HepG2 (cell line): ENCODE measurements at regions not wholly inside any gene's neighbourhood (a gene's known extent, or its start where the extent isn't known, plus 50 kb on each side); places are given as distances from the start of the nearest gene placed in this dataset.

Experiments
- ATAC-seq: fragments of 200-7000 bp; cut with Tn5 transposase; 3 replicates; pipeline ENCODE4 v1.9.1; 2020; ENCODE audit warnings: mild to moderate bottlenecking, moderate library complexity
- BruUV-seq: library from RNA; stranded (reverse); fragments of 400-500 nt; replicated peaks from 2 replicates; lab custom pipeline; 2021; lab: Mats Ljungman, UMichigan
- CTCF ChIA-PET: fragments of 300-600 bp; formaldehyde crosslinking; extraction: SDS; loops from one replicate; lab custom pipeline; 2021; ENCODE audit warnings: low total read pairs, inconsistent platforms, low intra/inter-chr PET ratio; lab: Yijun Ruan, JAX
- POLR2A ChIA-PET: fragments of 350-600 bp; sonication (Branson Sonifier 250); formaldehyde crosslinking; loops from one replicate; lab custom pipeline; 2020; ENCODE audit warnings: antibody characterized with exemption, inconsistent platforms; lab: Yijun Ruan, JAX
- DNase-seq: peaks from one replicate; pipeline ENCODE4 v3.0.0-alpha.2; 2015; ENCODE audit warnings: low spot score
- FAIRE-seq: peaks from 3 replicates; lab custom pipeline; 2011; peaks lifted over from hg19 to GRCh38; lab: Jason Lieb, UNC
- H2AFZ ChIP-seq: one replicate; pipeline ENCODE4 v1.6.1; 2011; ENCODE audit warnings: low read length, inconsistent platforms
- H3K27ac ChIP-seq: fragments of 300-600 bp; 3 replicates; pipeline ENCODE4 v1.8.0; 2011; ENCODE audit warnings: mixed run types, mild to moderate bottlenecking, mixed read lengths, low read length, inconsistent platforms; ENCODE audit not compliant: insufficient read depth; ENCODE audit errors: extremely low read length
- H3K27me3 ChIP-seq, 2 experiments: fragments of 200-600 bp in 1 of 2; 2 replicates in 1 of 2; 3 replicates in 1 of 2; pipeline versions ENCODE4 v1.6.0 to v1.8.0; 2011; ENCODE audit warnings: low read length in 2 of 2, mild to moderate bottlenecking in 2 of 2, moderate library complexity in 2 of 2, inconsistent platforms in 1 of 2; ENCODE audit not compliant: insufficient read depth in 2 of 2, control insufficient read depth in 1 of 2
- H3K36me3 ChIP-seq, 2 experiments: fragments of 200-600 bp in 1 of 2; replicated peaks in 1 of 2; 2 replicates in 1 of 2; 3 replicates in 1 of 2; pipeline versions ENCODE4 v1.5.1 to v1.8.0; 2011; ENCODE audit warnings: low read length in 2 of 2, inconsistent platforms in 1 of 2; ENCODE audit not compliant: insufficient read depth in 2 of 2, control insufficient read depth in 1 of 2
- H3K4me1 ChIP-seq: 2 replicates; pipeline ENCODE4 v1.5.1; 2012; ENCODE audit warnings: low read length, inconsistent platforms; ENCODE audit not compliant: insufficient read depth
- H3K4me2 ChIP-seq: 2 replicates; pipeline ENCODE4 v1.6.0; 2011; ENCODE audit warnings: low read depth, low read length, inconsistent platforms
- H3K4me3 ChIP-seq, 3 experiments: fragments of 200-600 bp in 1 of 3; sonication (generic), shearing (Covaris generic) in 1 of 3; replicated peaks in 1 of 3; 2 replicates each; pipeline ENCODE4 v1.5.1; 2011 to 2016; ENCODE audit warnings: low read length in 3 of 3, inconsistent platforms in 2 of 3, low read depth in 2 of 3, mild to moderate bottlenecking in 2 of 3, control low read depth in 1 of 3, mixed read lengths in 1 of 3; ENCODE audit not compliant: insufficient read depth in 1 of 3
- H3K79me2 ChIP-seq: one replicate; pipeline ENCODE4 v1.6.1; 2011; ENCODE audit warnings: low read length, inconsistent platforms; ENCODE audit not compliant: insufficient read depth
- H3K9ac ChIP-seq: 2 replicates; pipeline ENCODE4 v1.6.0; 2011; ENCODE audit warnings: mild to moderate bottlenecking, low read depth, low read length, inconsistent platforms; ENCODE audit not compliant: insufficient read depth
- H3K9me3 ChIP-seq: 2 replicates; pipeline ENCODE4 v1.5.1; 2012; ENCODE audit warnings: mild to moderate bottlenecking, low read length
- H4K20me1 ChIP-seq: 2 replicates; pipeline ENCODE4 v1.6.0; 2011; ENCODE audit warnings: inconsistent platforms, mild to moderate bottlenecking, low read length, moderate library complexity; ENCODE audit not compliant: insufficient read depth
- AGO1 ChIP-seq: fragments of 200-400 bp; formaldehyde crosslinking; IDR thresholded peaks from 2 replicates; pipeline ENCODE4 v1.6.1; 2017; ENCODE audit warnings: mild to moderate bottlenecking, low read depth, low read length, moderate library complexity; ENCODE audit not compliant: poor library complexity, severe bottlenecking
- FIP1L1 ChIP-seq: fragments of 200-400 bp; formaldehyde crosslinking; IDR thresholded peaks from 2 replicates; pipeline ENCODE4 v1.6.1; 2018; ENCODE audit warnings: low read depth, mild to moderate bottlenecking, low read length, moderate library complexity, borderline replicate concordance; ENCODE audit not compliant: insufficient read depth
- GATA4 ChIP-seq: sonication (generic); IDR thresholded peaks from 2 replicates; pipeline ENCODE4 v1.6.1; 2016; ENCODE audit warnings: antibody characterized with exemption, low read depth, borderline replicate concordance
- KAT7 ChIP-seq: IDR thresholded peaks from 2 replicates; pipeline ENCODE4 v1.6.1; 2018; ENCODE audit warnings: borderline replicate concordance, missing compliant biosample characterization
- MYC ChIP-seq: sonication (generic); formaldehyde crosslinking; IDR thresholded peaks from 2 replicates; pipeline ENCODE4 v1.9.0; 2021; ENCODE audit warnings: missing genetic modification reagents, borderline replicate concordance
- ONECUT2 ChIP-seq: sonication (generic); formaldehyde crosslinking; IDR thresholded peaks from 2 replicates; pipeline ENCODE4 v1.4.0; 2020; ENCODE audit warnings: missing genetic modification reagents
- THAP11 ChIP-seq: IDR thresholded peaks from 2 replicates; pipeline ENCODE4 v1.6.1; 2016; ENCODE audit warnings: missing biosample characterization, missing genetic modification reagents
- ZC3H4 ChIP-seq: sonication (generic); formaldehyde crosslinking; IDR thresholded peaks from 2 replicates; pipeline ENCODE4 v1.4.0; 2020; ENCODE audit warnings: missing genetic modification reagents, borderline replicate concordance
- ZFP82 ChIP-seq: sonication (generic); formaldehyde crosslinking; IDR thresholded peaks from 2 replicates; pipeline ENCODE4 v1.5.1; 2020; ENCODE audit warnings: mild to moderate bottlenecking, missing genetic modification reagents, borderline replicate concordance
- ZNF317 ChIP-seq: sonication (generic); formaldehyde crosslinking; IDR thresholded peaks from 2 replicates; pipeline ENCODE4 v1.5.0; 2020; ENCODE audit warnings: mild to moderate bottlenecking, missing genetic modification reagents
- WGBS: methylation state at CpG from one replicate; pipeline ENCODE4 v1.1.6; 2017; ENCODE audit warnings: low lambda C conversion rate; 5-methylcytosine and 5-hydroxymethylcytosine counted together
- in situ Hi-C: cut with HindIII; loops from 2 replicates; pipeline ENCODE4 v1.10.0; 2017; ENCODE audit warnings: low pct_unique_long_range_greater_than_20kb; ENCODE audit not compliant: extremely low pct_ligation_motif_present
- intact Hi-C: fragments of 100-400 bp; cut with micrococcal nuclease; formaldehyde crosslinking; loops from one replicate; pipeline ENCODE4 v1.10.0; 2022; ENCODE audit not compliant: unreplicated experiment

DNA sequence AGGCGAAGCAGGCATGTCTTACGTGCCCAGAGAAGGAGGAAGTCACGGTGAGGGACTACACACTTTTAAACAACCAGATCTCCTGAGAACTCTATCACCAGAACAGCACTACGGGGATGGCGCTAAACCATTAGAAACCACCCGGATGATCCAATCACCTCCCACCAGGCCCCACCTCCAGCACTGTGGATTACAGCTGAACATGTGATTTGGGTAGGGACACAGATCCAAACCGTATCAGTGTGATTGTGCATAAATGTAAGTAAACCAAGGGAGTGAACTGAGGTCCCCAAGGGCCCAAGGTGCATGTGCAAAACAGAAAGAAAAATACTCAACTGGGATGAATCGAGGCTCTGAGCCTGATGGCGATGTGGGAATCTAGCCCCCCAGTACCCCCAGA lies 134.2 kb downstream of the DICER1 start:
- no peak for FAIRE-seq
- no peak overlapping the region for H2AFZ ChIP-seq
- H4K20me1 ChIP-seq = no peaks in the 10 kb centered on the region
- no peaks in the 10 kb centered on the region for H3K9me3 ChIP-seq
- H3K4me3 ChIP-seq = no peak overlapping the region
- DNase-seq = no peak
- no TSS peak for BruUV-seq
- intact Hi-C loops (no loop called here), in situ Hi-C loops (no loop called here)
- WGBS = 30% methylated on average over 9 of the region's 9 CpGs
- CTCF ChIA-PET = no interaction called here
- no peak overlapping the region for H3K4me2 ChIP-seq
- no peak overlapping the region for H3K9ac ChIP-seq
- no peaks in the 10 kb centered on the region for H3K4me1 ChIP-seq
- H3K79me2 ChIP-seq = no peaks in the 10 kb centered on the region
- TF ChIP-seq KAT7 (CRISPR knock-in tag) = no peak
- no peak for TF ChIP-seq ZNF317 (CRISPR knock-in tag)
- TF ChIP-seq ZFP82 (CRISPR knock-in tag) = no peak
- TF ChIP-seq FIP1L1 = no peak
- no peak for TF ChIP-seq ZC3H4 (CRISPR knock-in tag)
- no peak for TF ChIP-seq GATA4
- ATAC-seq = no peak
- POLR2A ChIA-PET = no interaction called here
- H3K27ac ChIP-seq = no peak overlapping the region
- no peaks in the 10 kb centered on the region for H3K36me3 ChIP-seq
- peaks cover 0 to 15% of the 10 kb centered on the region in 2 experiments; a peak in 2 of 5 replicates for H3K27me3 ChIP-seq

DNA sequence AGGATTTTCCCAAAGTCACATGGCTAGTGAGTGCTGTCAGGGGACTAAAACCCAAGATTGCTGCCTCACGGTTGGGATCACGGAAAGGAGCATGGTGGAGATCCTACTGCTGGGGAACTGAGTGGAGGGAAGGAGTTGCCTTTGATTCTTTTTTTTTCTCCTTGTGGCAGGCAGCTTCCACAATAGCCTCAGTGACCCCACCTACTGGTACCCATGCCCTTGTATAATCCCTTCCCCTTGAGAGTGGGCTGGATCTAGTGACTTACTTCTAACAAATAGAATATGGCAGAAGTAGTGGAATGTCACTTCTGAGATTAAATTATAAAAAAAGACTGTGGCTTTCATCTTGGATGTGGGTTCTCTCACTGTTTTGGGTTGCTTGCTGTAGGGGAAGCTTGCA lies 135.7 kb downstream of the DICER1 start:
- TF ChIP-seq MYC (CRISPR knock-in tag) (no peak), THAP11 (CRISPR knock-in tag) (no peak), AGO1 (no peak), ONECUT2 (no peak)
- Histone ChIP-seq H3K27ac (no peak overlapping the region), H3K79me2 (no peaks in the 10 kb centered on the region), H3K4me2 (no peak overlapping the region), H3K36me3 (no peaks in the 10 kb centered on the region), H3K9me3 (no peaks in the 10 kb centered on the region), H3K27me3 (peaks cover 0 to 15% of the 10 kb centered on the region in 2 experiments; a peak in 2 of 5 replicates), H3K9ac (no peak overlapping the region), H2AFZ (no peak overlapping the region), H4K20me1 (no peaks in the 10 kb centered on the region), H3K4me3 (no peak overlapping the region), H3K4me1 (no peaks in the 10 kb centered on the region)
- CTCF ChIA-PET = no interaction called here
- no peak for DNase-seq
- no TSS peak for BruUV-seq
- WGBS = 25% methylated on average over 2 of the region's 2 CpGs
- POLR2A ChIA-PET = no interaction called here
- in situ Hi-C loops (no loop called here), intact Hi-C loops (no loop called here)
- no peak for FAIRE-seq
- ATAC-seq = no peak
